Activated CD8-positive, alpha-beta memory T cell treated with anti-CD3 and anti-CD28 coated beads, Interleukin-2, amount 50 U/mL, for 48 hours (primary cell): ENCODE measurements at regions not wholly inside any gene's neighbourhood (a gene's known extent, or its start where the extent isn't known, plus 50 kb on each side); places are given as distances from the start of the nearest gene placed in this dataset.
"Not testable (repeated sequence)": the region's sequence is repeated elsewhere in the genome, so short reads cannot be mapped to it uniquely, and the experiment has no call there.

Experiments used
- DNase-seq: peaks from one replicate; pipeline ENCODE4 v3.0.0-alpha.2; 2020

DNA sequence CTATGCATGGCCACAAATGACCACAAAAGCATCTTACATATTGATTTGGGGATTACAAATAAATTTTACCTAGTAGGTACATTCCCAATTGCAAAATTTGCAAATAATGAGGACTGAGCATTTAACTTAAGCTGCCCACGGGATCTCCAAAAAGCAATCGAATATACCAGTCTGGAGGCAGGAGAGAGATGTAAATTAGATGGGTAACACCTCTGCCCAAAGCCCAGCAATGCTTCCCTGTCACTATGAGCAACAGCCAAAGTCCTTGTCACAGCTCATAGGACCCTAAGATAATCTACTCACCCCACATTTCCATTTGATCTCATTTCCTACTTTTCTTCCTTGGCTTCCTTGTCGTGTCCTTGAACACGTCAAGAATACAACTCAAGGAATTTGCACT lies 172.2 kb downstream of the SUCLG1 start:
- DNase-seq, result no peak

DNA sequence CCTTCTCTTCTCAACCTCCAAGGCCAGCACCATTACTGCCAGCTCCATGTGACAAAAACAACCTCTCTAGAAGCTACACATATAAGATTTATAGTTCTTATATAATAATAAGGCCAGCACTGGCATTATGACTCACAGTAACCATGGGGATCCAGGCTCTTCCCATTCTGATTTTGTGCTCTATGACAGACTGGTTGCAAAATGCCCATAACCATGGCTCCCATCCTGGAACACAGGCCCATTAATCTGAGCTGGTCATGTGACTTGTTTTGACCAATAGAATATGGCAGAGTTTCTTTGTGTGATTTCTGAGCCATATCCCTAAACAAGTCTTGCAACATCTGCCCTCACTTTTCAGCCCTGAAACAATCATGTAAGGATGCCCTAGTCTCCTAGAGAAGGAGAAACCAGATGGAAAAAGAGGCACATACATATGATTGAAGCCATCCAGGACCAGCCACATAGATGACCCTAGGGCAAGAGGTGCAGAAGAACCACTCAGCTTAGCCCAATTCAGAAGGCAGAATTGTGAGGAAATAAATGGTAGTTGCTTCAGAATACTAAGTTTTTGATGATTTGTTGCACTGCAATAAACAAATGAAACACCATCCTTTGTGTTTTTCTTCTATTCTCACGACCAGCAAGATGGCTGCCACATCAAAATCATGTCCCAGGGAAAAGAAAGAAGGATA lies 173.9 kb downstream of the SUCLG1 start:
- DNase-seq, result no peak

DNA sequence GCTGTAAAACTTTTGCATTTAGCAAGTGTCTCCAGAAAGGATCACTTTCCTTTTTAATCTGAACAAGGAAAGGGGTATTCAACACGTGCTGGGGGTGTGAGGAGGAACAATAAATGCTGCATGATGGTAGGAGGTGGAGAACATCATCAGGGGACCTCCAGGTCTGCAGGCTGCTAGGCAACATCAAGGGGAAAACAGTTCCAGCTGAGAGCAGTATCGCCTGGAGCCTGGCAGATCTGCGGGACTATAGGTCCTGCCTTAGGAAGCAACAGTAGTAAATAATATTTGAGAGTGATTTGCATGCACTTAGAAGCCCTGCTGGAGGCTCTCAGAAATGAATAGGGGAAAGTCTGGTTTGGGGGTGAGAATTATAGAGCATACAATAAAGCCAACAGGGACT lies 175.6 kb downstream of the SUCLG1 start:
- no peak for DNase-seq

DNA sequence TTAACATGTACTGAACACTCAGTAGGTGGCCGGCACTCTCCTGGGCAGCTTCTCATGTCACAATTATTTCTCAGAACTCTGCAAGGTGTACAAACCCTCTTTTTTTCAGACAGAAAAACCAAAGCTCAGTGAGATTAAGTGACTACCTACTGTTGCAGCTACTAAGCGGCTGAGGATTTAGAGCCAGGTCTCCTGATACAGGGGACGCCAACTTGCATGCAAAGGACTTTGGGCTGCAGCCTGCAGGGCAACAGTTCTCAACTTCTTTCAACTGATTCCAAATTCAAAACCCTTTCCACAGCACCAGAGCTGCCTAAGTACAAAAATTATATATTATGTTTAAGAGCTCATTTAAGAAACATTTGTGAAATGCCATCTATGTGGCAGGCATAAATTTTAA lies 177.6 kb downstream of the SUCLG1 start:
- no peak for DNase-seq

DNA sequence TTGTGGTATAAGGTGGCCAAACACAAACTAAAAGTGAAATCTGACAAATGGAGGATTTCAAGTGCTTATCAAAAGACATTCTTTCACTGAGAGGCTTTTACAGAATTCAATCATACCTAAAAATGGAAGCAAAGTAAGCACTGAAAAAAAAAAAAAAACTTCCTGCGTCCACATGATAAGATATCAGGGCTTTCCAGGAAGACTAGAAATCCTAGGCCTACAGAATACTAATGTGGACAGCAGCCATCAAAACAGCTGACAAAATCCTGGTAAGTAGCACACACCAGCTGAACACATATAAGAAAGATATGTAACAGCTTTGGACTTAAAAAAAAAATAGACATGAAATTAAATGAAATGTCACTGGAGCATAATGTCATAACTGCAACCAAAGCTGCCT lies 178.2 kb downstream of the SUCLG1 start:
- no peak for DNase-seq

DNA sequence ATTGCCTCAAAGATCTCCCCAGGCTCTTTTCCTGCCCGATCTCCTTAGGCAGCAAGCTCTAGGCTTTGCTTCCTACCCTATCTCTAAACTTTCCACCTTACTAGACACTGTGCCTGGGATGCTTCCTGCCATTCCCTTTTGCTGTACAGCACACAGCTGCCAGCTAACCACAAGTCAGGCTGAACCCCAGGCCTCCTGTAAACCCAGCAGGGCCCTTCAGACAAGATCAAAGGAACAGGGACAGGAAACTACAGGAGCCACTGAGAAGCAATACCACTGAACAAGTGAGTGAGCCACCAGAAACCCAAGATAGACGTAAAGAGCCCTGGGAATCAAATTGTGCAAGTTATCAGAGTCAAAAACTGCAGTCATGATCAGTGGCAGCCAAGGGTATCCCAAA lies 180.7 kb downstream of the SUCLG1 start:
- DNase-seq, result no peak

DNA sequence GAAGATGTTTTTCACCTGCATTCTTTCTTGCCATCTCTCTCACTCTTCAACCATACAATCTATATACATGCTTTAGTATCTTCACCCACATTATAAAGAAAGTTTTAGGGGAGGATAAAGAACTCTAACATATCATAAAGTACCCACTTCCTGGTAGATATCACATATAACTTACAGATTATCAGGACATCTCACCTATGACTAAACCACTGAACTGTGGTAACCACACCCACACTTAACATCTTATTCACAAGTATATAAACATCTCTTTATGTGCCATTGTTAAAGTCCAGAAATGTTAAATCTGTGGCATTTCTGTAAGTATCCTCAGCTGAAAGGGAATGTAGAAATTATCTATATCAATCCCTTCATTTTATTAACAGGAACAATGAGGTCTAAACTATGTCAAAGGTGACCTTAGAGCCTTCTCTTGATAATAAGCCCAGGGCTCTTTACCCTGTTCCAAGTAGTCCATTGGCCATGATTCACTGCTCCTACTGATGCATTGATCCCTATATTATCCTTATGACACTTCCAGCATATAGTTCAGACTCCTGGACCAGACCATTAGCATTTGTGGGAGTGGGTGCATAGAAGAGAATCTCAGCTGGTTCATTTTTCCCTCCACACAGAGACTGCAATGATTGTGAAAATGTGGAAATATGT lies 182.4 kb downstream of the SUCLG1 start:
- DNase-seq, result no peak

DNA sequence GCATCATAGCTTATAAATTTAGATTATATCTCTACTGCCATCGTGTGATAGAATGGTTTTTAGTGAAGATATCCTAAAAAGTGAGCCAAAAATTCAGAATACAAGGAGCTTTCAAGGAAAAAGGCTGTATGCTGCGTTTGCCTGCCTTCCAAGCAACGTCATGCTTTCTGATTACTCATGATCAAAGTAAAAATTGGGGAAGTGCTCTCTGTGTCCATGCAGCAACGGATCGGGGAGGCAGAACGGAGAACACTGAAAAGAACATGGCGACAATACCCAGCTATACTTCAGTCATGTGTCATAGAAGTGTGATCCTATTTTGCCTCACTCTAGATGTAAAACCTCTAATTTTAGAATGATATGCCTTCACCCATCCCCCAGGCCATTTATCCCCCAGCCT lies 185.7 kb downstream of the SUCLG1 start:
- no peak for DNase-seq

DNA sequence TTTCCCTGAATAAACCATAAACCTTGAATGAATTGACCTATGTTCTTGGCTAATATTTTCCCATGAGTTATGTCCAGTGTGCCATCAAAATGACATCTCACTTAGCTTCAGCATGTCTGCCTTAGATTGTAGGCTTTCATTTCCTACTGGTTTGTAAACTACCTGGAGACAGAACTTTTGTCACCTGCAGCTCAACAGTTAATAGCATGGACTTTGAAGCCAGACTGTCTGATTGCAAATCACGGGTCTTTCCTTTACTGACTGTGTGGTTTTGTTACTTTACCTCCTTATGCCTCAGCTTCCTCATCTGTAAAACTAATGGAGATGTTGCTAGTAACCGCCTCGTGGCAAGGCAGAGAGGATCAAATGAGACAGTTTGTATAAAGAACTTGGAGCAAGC lies 187.1 kb downstream of the SUCLG1 start:
- DNase-seq, result no peak

DNA sequence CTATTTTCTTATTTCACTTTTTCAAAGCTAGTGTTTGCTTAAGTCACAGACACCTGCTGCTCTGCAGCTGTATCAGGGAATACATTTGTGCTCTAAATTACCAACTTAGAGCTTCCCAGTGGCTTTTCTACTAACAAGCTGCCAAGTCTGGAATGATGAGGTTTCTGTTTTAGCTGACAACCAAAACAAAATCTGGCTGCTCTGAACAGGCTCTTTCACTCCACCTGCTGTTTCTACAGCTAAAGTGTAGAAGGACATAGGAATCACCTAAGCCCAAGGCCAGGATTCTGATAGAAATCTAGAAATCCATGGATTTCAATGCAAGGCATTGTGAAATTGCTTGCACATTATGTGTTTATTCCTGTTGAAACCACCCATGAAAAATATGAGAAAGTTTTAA lies 201.2 kb downstream of the SUCLG1 start:
- DNase-seq, result no peak

DNA sequence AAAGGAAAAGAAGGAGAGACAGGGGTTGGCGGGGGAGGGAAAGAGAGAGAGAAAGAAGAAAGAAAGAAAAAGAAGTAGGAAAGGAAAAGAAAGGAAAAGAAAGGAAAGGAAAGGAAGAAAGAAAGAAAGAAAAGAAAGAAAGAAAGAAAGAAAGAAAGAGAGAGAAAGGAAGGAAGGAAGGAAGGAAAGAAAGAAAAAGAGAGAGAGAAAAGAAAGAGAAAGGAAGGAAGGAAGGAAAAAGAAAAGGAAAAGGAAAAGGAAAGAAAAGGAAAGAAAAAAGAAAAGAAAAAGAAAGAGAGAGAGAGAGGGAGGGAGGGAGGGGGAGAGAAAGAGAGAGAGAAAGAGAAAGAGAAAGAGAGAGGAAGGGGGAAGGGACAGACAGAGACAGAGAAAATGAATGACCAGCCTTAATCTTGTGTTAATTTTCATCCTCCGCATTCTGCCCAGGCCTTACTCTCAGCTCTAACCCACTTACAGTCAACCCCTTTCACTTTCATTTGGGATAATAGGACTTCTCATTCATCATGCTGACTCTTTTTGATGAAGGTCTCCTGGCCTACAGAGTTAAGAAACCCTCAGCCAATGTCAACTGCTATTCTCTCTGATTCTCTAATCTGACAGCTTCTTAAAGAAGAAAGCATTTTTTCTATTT lies 207.3 kb downstream of the SUCLG1 start:
- no peak for DNase-seq

DNA sequence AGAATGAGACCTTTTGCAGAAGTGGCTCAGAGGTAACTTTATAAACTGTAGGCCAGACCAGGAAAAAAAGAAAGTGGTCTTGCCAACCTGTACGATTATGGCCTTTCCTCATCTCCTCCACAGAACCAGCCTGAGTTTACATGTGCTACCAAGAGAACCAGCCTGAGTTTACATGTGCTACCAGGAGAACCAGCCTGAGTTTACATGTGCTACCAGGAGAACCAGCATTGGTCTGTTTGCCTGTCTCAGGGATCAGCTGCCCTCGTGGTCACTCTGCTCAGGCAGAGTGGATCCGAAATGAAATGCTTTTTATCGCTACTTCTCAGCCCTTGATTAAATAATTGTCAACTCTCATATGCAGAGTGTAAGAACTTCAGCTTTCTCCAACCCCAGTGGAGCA lies 209.9 kb downstream of the SUCLG1 start:
- DNase-seq, result no peak

DNA sequence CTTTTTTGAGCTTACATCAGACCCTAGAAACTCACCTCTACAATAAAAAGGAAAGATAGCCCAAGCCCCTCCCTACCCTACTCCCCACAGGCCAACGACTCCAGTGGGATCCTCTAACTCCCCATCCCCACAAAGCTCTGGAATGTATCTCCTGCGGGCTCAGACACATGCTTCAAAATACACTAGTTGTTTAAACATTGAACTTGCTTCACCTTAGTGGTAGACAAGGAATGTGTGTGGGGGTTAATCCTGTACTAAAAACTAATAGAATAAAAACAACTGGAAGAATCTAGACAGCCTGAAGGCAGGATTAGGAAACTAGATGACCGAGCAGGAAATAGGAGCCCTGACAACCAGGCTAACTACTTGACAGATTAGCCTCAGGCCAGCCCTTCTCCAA lies 211.5 kb downstream of the SUCLG1 start:
- DNase-seq, result no peak

DNA sequence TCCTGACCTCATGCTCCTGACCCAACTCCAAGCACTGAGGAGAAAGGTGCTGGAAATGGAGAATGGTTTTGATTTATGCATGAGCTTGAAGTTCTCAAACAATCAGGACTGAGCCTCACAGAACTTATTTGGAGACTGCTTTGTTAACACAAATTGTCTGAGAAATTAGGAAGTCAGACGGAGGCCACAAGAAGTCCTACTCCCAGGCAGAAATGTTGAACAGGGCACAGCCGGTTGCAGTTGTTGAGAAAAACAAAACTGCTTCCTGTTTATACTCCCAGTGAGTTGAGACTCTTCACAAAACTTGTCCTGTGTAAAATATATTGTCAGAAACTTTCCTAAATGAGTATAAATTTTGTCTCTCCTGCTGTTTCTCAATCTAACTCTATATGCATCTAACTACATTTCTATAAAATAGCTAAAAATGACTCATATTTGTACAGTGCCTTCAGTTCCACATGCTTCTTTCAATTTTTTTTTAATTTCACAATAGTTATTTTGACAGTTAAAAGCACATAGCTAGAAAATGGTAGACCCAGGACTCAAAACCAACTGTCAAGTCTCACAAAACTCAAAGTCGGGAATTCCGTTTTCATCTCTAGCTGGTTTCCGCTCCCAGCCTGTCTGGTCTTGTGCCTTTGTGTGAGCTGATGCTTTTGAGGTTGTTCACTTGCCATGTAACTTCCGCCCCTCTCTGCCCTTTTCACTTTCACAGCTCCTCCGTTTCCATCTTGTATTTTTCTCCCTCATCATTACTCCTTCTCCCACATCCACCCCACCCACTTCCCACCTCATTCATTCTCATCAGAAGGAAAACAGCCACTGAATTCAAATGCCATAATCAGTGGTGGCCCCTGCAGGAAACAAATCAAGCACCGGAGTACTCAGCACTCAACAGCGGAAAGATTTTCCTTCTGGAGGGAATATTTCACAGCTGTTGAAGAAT lies 215.0 kb downstream of the SUCLG1 start:
- no peak for DNase-seq

DNA sequence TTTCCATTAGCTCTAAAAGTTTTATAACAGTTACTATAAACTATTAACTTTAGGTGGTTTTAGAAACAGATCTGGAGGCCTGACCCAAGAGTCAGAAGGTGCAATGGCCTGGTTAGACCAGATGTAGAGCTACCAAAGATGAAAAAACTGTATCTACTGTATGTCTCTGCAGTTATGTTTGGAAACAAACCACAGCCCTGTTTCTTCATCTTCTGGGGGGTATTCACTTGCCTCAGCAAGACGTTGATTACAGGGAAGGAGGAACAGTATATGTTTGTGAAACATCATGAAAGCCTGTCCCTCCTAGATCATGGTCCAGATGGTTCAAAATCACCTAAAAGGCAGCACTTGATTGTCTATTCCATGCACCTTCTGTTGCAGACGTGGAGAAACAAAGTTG lies 220.2 kb downstream of the SUCLG1 start:
- no peak for DNase-seq

DNA sequence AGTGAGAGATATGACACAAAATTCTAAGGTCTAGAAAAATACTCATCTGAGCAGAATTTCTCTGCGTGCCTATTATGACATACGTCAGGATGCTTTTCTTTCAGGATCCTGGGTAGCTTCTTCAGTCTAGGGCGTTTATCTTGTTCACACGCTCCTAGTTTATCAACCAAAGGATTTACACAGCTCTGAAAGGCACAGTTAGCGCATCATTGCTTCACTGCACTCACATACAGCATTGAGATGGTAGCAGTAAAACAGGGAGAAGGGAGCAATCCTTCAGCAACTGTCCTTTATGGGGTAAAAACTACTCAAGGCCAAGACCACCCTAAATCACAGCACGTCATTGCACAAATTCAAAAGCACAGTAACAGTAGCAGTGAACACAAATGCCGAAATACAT lies 222.8 kb downstream of the SUCLG1 start:
- no peak for DNase-seq

DNA sequence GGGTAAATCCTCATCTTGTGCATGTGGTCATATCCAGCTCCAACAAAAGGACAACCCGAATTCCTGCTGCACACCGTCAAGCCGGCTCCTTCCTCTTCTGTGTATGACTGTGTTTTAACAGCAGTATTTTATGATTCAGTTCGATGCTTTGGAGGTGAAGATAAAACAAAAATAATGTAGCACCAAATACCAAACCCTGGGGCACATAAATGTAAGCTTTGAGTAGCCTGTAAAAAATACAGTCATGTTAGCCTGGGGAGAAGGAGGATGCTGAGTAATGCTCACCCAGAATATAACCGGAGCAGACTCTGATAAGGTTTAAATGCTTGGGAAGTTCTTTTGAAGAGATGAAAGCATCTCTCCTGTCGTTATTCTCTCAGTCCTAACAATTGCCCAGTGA lies 225.0 kb downstream of the SUCLG1 start:
- no peak for DNase-seq

DNA sequence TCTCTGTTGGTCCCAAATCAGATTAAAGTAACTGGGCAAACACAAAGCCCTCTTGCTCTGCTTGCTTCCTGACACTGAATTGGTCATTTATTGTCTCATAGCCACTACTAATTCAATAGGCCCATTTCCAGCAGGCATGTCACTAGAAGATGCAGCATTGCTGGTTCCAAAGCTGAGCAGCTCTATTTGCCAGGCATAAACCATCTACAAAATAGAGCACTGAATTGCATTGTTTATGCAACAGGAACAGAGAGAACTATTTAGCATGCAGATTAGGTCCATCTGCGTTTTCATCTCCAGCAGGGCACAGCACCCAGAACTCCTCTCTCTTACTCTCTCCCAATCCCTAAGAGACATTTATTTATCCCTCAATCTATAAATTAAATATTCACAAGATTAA lies 227.6 kb downstream of the SUCLG1 start:
- no peak for DNase-seq

DNA sequence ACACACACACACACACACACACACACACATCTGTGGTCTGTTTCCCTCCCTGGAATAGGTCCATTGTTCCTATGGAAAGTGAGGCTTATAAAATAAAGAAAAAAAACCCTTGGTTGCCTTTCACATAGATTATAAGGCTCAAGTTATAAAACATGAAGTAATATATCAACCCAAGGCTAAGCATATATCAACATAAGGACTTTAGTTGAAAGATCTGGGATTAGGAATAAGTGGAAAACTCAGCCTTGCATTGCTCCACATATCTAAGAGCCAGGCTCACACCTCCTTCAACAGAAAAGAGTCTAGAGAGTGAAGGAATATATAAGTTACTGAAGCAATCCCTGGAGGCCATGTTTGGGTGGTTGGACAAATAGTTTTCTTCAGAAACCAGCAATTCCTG lies 235.0 kb downstream of the SUCLG1 start:
- no peak for DNase-seq

DNA sequence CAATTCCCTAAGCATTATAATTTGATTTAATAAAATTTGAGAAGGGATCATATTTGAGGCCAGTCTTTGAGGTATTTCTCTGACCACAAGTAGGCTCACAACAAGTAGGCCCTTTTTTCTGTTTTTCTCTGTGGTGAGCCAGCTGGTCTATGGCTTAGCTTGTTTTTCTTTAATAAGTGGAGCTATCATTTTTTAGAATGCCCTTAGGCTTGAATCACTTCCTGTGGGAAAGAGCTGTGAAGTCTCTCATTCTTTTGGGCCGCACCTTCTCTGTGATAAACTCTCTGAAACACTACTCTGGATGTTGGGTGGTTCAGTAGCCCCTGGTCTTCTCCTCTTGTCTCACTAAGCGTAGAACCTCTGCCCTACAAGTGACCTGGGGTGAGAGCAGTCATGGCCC lies 235.9 kb downstream of the SUCLG1 start:
- no peak for DNase-seq

DNA sequence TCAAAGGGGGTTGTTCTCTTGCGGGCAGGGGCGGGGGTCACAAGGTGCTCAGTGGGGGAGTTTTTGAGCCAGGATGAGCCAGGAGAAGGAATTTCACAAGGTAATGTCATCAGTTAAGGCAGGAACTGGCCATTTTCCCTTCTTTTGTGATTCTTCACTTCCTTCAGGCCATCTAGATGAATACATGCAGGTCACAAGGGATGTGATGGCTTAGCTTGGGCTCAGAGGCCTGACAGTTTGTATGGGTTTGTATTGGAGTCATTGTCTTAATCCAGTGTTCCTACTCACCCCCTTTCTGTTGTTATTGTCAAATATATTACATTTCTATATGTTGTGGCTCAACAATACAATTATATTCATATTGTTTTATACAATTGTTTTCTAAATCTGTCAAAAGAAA lies 238.0 kb downstream of the SUCLG1 start:
- not testable (repeated sequence) for DNase-seq

DNA sequence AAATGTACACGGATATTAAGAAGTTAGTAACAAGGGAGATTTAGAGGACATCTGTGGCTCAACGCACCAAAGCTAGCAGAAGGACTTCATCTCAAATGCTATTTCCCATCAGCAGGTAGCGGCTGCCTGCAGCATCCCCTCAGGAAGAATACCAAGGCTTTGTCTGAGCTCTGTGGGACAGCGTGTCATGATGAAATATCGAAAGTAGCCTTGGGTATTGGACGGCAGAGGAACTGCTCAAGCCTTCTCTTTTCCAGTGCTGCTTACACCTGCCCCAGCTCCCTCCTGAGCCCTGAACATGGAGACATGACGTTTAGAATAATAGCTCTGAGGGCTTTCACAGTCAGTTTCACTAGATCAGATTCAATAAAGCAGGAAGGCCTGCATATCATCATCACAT lies 241.6 kb downstream of the SUCLG1 start:
- no peak for DNase-seq

DNA sequence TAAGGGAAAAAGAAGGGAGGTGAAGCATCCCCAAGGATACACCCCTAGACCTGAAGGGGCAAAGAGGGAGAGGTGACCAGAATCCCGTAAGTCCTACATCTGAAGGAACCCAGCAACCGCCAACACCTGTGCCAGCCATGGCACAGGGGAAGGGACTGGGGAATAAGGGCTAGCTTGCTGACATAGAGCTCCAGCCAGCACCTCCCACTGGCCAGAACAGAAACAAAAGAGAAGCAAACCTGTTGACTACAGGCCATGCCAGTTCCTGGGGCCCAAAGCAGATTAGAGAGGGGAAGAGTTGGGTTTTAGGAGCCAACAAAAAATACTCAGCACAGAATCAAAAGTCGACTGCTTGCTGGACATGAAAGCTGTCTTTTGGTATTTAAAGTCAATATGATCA lies 244.6 kb downstream of the SUCLG1 start:
- no peak for DNase-seq
